ENCODE measurements at regions not wholly inside any gene's neighbourhood (a gene's known extent, or its start where the extent isn't known, plus 50 kb on each side); places are given as distances from the start of the nearest gene placed in this dataset.

- Histone ChIP-seq H3K9me3 (ENCODE audit: control insufficient read depth in 2 of 2, insufficient read depth in 1 of 2, low read depth in 1 of 2, low read length in 1 of 2) (no peaks in the 10 kb centered on the region), H3K27ac (ENCODE audit: low read depth in 1 of 3, low read length in 2 of 3) (no peak overlapping the region), H3K27me3 (ENCODE audit: control insufficient read depth in 3 of 3, insufficient read depth in 3 of 3, low read length in 3 of 3) (no peaks in the 10 kb centered on the region), H3K4me1 (ENCODE audit: control insufficient read depth in 3 of 3, insufficient read depth in 2 of 3, low read depth in 1 of 3, low read length in 2 of 3) (no peaks in the 10 kb centered on the region), H3K4me3 (ENCODE audit: low read depth in 1 of 3, low read length in 3 of 3) (no peak overlapping the region), H3K36me3 (ENCODE audit: control insufficient read depth in 3 of 3, insufficient read depth in 2 of 3, low read depth in 1 of 3, low read length in 3 of 3) (no peaks in the 10 kb centered on the region)
- whole genome bisulfite sequencing, 3 donors: 86 to 91% (median 88%) methylated on average over 4 of the region's 4 CpGs
- FAIRE-seq: no peak
- no peak for DNase-seq
Measured at GRCh38 chr11:81080476-81080875, 1639.6 kb upstream of the TENM4 start.

GRCh38 chr11:81072273-81072672 is 1631.4 kb upstream of the TENM4 start:
- Histone ChIP-seq H3K27me3 (ENCODE audit: control insufficient read depth in 3 of 3, insufficient read depth in 3 of 3, low read length in 3 of 3) (no peaks in the 10 kb centered on the region), H3K27ac (ENCODE audit: low read depth in 1 of 3, low read length in 2 of 3) (no peak overlapping the region), H3K9me3 (ENCODE audit: control insufficient read depth in 2 of 2, insufficient read depth in 1 of 2, low read depth in 1 of 2, low read length in 1 of 2) (no peaks in the 10 kb centered on the region), H3K4me1 (ENCODE audit: control insufficient read depth in 3 of 3, insufficient read depth in 2 of 3, low read depth in 1 of 3, low read length in 2 of 3) (no peaks in the 10 kb centered on the region), H3K4me3 (ENCODE audit: low read depth in 1 of 3, low read length in 3 of 3) (no peak overlapping the region), H3K36me3 (ENCODE audit: control insufficient read depth in 3 of 3, insufficient read depth in 2 of 3, low read depth in 1 of 3, low read length in 3 of 3) (no peaks in the 10 kb centered on the region)
- FAIRE-seq (no peak), DNase-seq (no peak)
- 61 to 81% (median 80%) methylated on average over 4 of the region's 4 CpGs for WGBS, 3 donors

GRCh38 chr11:81071606-81072005 is 1630.8 kb upstream of the TENM4 start:
- Histone ChIP-seq H3K4me3 (ENCODE audit: low read depth in 1 of 3, low read length in 3 of 3) (no peak overlapping the region), H3K27me3 (ENCODE audit: control insufficient read depth in 3 of 3, insufficient read depth in 3 of 3, low read length in 3 of 3) (no peaks in the 10 kb centered on the region), H3K9me3 (ENCODE audit: control insufficient read depth in 2 of 2, insufficient read depth in 1 of 2, low read depth in 1 of 2, low read length in 1 of 2) (no peaks in the 10 kb centered on the region), H3K4me1 (ENCODE audit: control insufficient read depth in 3 of 3, insufficient read depth in 2 of 3, low read depth in 1 of 3, low read length in 2 of 3) (no peaks in the 10 kb centered on the region), H3K27ac (ENCODE audit: low read depth in 1 of 3, low read length in 2 of 3) (no peak overlapping the region), H3K36me3 (ENCODE audit: control insufficient read depth in 3 of 3, insufficient read depth in 2 of 3, low read depth in 1 of 3, low read length in 3 of 3) (no peaks in the 10 kb centered on the region)
- FAIRE-seq: no peak
- 69 to 82% (median 81%) methylated on average over 5 of the region's 5 CpGs for WGBS, 3 donors
- DNase-seq: no peak

DNA sequence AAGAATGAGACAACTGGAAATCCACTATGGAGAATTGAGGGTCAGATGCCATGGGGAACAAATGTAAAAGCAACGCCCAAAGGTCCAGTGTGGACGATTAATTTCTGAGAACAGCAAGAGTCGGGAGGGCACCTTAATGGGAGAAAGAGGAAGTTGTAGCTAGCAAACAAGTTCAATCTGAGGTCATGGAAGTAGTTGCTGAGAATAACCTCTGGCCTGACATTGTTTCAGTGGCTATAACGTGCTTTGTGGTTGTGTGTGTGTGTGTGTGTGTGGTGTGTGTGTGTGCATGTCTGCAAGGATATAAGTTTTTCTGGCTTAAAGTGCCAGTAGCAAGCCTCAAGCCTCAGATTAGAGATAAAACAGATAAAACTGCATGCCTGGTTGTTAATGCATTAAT is 1630.1 kb upstream of the TENM4 start:
- 36 to 40% (median 38%) methylated on average over 4 of the region's 4 CpGs for WGBS, 3 donors
- Histone ChIP-seq H3K27ac (ENCODE audit: low read depth in 1 of 3, low read length in 2 of 3) (no peak overlapping the region), H3K4me1 (ENCODE audit: control insufficient read depth in 3 of 3, insufficient read depth in 2 of 3, low read depth in 1 of 3, low read length in 2 of 3) (no peaks in the 10 kb centered on the region), H3K36me3 (ENCODE audit: control insufficient read depth in 3 of 3, insufficient read depth in 2 of 3, low read depth in 1 of 3, low read length in 3 of 3) (no peaks in the 10 kb centered on the region), H3K27me3 (ENCODE audit: control insufficient read depth in 3 of 3, insufficient read depth in 3 of 3, low read length in 3 of 3) (no peaks in the 10 kb centered on the region), H3K4me3 (ENCODE audit: low read depth in 1 of 3, low read length in 3 of 3) (no peak overlapping the region), H3K9me3 (ENCODE audit: control insufficient read depth in 2 of 2, insufficient read depth in 1 of 2, low read depth in 1 of 2, low read length in 1 of 2) (no peaks in the 10 kb centered on the region)
- no peak for FAIRE-seq
- DNase-seq: peak in 1 of 2 donors; percentile 7

DNA sequence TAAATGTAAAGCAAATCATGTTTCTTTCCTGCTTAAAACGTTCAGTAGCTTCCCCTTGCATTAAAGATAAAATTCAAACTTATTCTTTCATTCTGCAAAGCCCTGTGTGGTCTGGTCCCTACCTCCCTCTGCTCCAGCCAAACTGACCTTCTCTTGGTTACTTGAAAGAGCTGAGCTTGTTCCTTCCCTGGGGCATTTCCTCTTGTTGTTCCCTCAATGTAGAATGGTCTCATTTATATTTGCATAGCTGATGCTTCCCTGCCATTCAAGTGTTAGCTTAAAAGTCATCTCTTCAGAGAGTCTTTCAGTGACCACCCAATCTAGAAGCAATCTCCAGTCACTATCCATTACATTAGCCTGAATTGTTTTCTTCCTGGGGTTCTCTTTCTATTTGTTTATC is 1618.5 kb upstream of the TENM4 start:
- FAIRE-seq (no peak), DNase-seq (no peak)
- no peaks in the 10 kb centered on the region for H3K36me3 ChIP-seq (ENCODE audit: control insufficient read depth in 3 of 3, insufficient read depth in 2 of 3, low read depth in 1 of 3, low read length in 3 of 3)
- H3K9me3 ChIP-seq (ENCODE audit: control insufficient read depth in 2 of 2, insufficient read depth in 1 of 2, low read depth in 1 of 2, low read length in 1 of 2): no peaks in the 10 kb centered on the region
- H3K27me3 ChIP-seq (ENCODE audit: control insufficient read depth in 3 of 3, insufficient read depth in 3 of 3, low read length in 3 of 3): no peaks in the 10 kb centered on the region
- H3K4me3 ChIP-seq (ENCODE audit: low read depth in 1 of 3, low read length in 3 of 3): no peak overlapping the region
- peaks cover 0 to 4% (median 0%) of the 10 kb centered on the region in 3 donors for H3K4me1 ChIP-seq (ENCODE audit: control insufficient read depth in 3 of 3, insufficient read depth in 2 of 3, low read depth in 1 of 3, low read length in 2 of 3)
- 29 to 60% (median 31%) methylated on average over 1 of the region's 1 CpG for WGBS, 3 donors
- no peak overlapping the region for H3K27ac ChIP-seq (ENCODE audit: low read depth in 1 of 3, low read length in 2 of 3)

- H3K9me3 ChIP-seq (ENCODE audit: control insufficient read depth in 2 of 2, insufficient read depth in 1 of 2, low read depth in 1 of 2, low read length in 1 of 2): no peaks in the 10 kb centered on the region
- 84 to 86% (median 85%) methylated on average over 3 of the region's 3 CpGs for WGBS, 3 donors
- H3K27ac ChIP-seq (ENCODE audit: low read depth in 1 of 3, low read length in 2 of 3): no peak overlapping the region
Measured at GRCh38 chr11:81052344-81053158, 1611.7 kb upstream of the TENM4 start.

DNA sequence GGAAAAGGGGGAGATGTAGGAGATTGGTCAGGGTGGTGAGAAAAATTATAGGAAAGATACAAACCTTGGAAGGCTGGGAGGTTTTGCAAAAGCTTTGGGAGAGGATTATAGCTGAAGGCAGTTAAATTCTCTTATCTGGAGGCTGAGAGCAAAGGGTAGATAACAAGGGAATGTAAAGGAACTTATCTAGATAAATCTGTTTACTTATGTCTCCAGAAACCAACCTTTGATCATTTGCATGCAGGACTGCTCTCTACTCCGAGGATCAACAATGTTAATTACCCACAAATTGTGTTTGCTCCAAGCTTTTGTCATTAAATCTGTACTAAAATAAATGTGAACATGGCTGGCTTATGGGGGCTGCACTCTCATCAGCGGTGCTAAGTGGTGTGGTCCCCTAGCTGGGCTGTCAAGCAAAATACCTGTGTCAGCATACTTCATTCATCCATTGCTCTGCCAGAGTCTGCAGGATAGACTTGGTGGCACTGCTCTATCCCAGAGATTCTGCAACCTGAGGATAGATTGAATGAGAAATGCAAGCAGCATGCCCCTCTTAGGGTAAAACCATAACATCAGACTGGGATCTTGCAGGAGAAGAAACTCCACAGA is 1599.2 kb upstream of the TENM4 start:
- Histone ChIP-seq H3K4me3 (ENCODE audit: low read depth in 1 of 3, low read length in 3 of 3) (no peak overlapping the region), H3K4me1 (ENCODE audit: control insufficient read depth in 3 of 3, insufficient read depth in 2 of 3, low read depth in 1 of 3, low read length in 2 of 3) (peaks cover 0 to 3% (median 0%) of the 10 kb centered on the region in 3 donors), H3K27ac (ENCODE audit: low read depth in 1 of 3, low read length in 2 of 3) (no peak overlapping the region), H3K27me3 (ENCODE audit: control insufficient read depth in 3 of 3, insufficient read depth in 3 of 3, low read length in 3 of 3) (no peaks in the 10 kb centered on the region), H3K36me3 (ENCODE audit: control insufficient read depth in 3 of 3, insufficient read depth in 2 of 3, low read depth in 1 of 3, low read length in 3 of 3) (no peaks in the 10 kb centered on the region), H3K9me3 (ENCODE audit: control insufficient read depth in 2 of 2, insufficient read depth in 1 of 2, low read depth in 1 of 2, low read length in 1 of 2) (peaks cover 0 to 29% of the 10 kb centered on the region in 2 donors)
- FAIRE-seq: no peak
- WGBS, 3 donors: 4 to 38% (median 13%) methylated on average over 2 of the region's 2 CpGs
- DNase-seq: peak; percentile 51 to 56

More at GRCh38 chr11:81052344-81053158, 1611.7 kb upstream of the TENM4 start:
- no peak for FAIRE-seq
- peaks cover 0 to 2% (median 0%) of the 10 kb centered on the region in 3 donors for H3K4me1 ChIP-seq (ENCODE audit: control insufficient read depth in 3 of 3, insufficient read depth in 2 of 3, low read depth in 1 of 3, low read length in 2 of 3)
- no peaks in the 10 kb centered on the region for H3K36me3 ChIP-seq (ENCODE audit: control insufficient read depth in 3 of 3, insufficient read depth in 2 of 3, low read depth in 1 of 3, low read length in 3 of 3)
- H3K27me3 ChIP-seq (ENCODE audit: control insufficient read depth in 3 of 3, insufficient read depth in 3 of 3, low read length in 3 of 3): no peaks in the 10 kb centered on the region
- no peak overlapping the region for H3K4me3 ChIP-seq (ENCODE audit: low read depth in 1 of 3, low read length in 3 of 3)
- DNase-seq: no peak

DNA sequence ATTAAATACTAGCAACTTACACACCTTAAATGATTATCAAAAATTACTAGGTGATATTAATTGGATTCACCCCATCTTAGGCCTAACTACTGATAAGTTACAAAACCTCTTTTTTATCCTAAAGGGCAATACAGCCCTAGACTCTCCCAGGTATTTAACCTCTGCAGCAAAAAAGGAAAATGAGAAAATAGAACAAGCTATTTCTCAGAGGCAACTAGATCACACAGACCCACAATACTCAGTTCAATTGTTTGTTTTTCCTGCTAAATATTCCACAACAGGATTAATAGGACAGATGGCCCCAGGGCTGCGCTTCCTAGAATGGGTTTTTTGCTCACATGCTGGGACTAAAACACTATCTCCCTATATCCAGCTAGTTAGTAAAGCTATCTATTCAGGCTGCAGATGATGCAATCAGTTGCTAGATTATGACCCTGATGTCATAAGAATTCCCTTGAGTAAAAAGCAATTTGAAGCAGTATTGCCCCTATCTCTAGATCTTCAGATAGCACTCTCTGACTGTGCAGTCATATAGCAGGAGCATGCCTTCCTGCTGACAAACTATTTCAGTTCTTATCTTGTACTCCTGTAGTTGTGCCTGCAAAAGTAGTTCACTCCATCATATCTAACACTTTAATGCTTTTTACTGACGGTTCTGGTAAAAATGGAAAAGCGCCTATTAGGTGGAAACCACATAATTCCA is 1595.5 kb upstream of the TENM4 start:
- Histone ChIP-seq H3K27me3 (ENCODE audit: control insufficient read depth in 3 of 3, insufficient read depth in 3 of 3, low read length in 3 of 3) (no peaks in the 10 kb centered on the region), H3K27ac (ENCODE audit: low read depth in 1 of 3, low read length in 2 of 3) (no peak overlapping the region), H3K4me1 (ENCODE audit: control insufficient read depth in 3 of 3, insufficient read depth in 2 of 3, low read depth in 1 of 3, low read length in 2 of 3) (peaks cover 0 to 6% (median 6%) of the 10 kb centered on the region in 3 donors), H3K4me3 (ENCODE audit: low read depth in 1 of 3, low read length in 3 of 3) (no peak overlapping the region), H3K9me3 (ENCODE audit: control insufficient read depth in 2 of 2, insufficient read depth in 1 of 2, low read depth in 1 of 2, low read length in 1 of 2) (peaks cover 0 to 34% of the 10 kb centered on the region in 2 donors), H3K36me3 (ENCODE audit: control insufficient read depth in 3 of 3, insufficient read depth in 2 of 3, low read depth in 1 of 3, low read length in 3 of 3) (no peaks in the 10 kb centered on the region)
- DNase-seq: peak in 1 of 2 donors; percentile 5
- no peak for FAIRE-seq
- WGBS, 3 donors: 85 to 94% (median 87%) methylated on average over 3 of the region's 3 CpGs

Measured in small intestine (tissue), 7 donors.